ENCODE measurements at regions not wholly inside any gene's neighbourhood (a gene's known extent, or its start where the extent isn't known, plus 50 kb on each side); places are given as distances from the start of the nearest gene placed in this dataset.

DNA sequence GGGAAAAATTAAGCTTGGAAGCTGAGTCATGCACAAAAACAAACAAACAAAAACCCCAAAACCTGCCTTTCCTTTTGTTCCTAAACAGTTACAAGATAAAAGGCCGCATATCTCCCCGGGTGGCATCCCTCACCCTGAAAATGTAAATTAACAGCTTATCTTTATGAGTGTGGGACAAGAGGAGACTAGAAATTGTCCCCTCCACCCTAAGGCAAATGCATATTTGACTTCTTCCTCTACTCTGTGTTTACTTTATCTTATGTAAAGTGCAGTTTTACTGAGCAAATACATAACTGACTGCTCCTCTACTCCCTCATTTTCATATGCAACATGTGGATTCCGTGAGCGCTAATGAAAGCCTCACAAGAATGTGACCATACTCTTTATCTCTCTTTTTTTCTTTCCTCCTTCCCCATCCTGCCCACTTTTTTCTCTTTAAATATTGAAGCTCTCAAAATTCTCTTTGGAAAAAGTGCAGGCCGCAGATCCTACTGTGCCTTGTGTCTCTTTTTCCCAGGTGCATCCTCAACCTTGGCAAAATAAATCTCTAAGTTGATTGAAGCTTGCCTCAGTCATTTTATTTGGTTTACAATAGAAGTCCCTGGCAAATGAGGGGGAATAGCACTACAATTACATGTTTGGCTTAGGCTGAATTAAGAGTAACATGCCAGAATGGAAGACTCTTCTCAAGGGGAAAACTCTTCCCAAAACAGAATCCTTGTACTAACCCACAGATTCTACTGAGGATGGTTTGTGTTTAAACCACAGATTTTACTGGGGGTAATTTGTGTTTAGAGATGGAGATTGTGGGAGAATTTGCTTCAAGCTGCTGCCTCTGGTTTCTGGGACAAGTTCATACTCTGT, 72.7 kb upstream of the WDR72 start:
- Histone ChIP-seq H3K4me1 (ENCODE audit: control insufficient read depth, insufficient read depth, low read length) (peaks cover 7% of the 10 kb centered on the region), H3K9me3 (ENCODE audit: control insufficient read depth, low read length) (peaks cover 32% of the 10 kb centered on the region), H3K36me3 (ENCODE audit: control insufficient read depth, insufficient read depth, low read length) (peaks cover 11% of the 10 kb centered on the region), H3K9ac (ENCODE audit: extremely low read depth, low read length, poor library complexity, severe bottlenecking) (no peak overlapping the region), H3K27ac (ENCODE audit: low read depth, low read length) (no peak overlapping the region), H3K27me3 (ENCODE audit: control insufficient read depth, insufficient read depth, low read length, poor library complexity, severe bottlenecking) (no peaks in the 10 kb centered on the region), H3K4me3 (ENCODE audit: low read length) (peak overlapping the region; percentile 21)
- Mint-ChIP-seq H3K27me3 (ENCODE audit: insufficient read depth) (no peaks in the 10 kb centered on the region), H3K4me3 (no peak overlapping the region), H3K9me3 (peaks cover 23% of the 10 kb centered on the region), H3K36me3 (ENCODE audit: low read depth) (peaks cover 26% of the 10 kb centered on the region), H3K4me1 (peaks cover 44% of the 10 kb centered on the region), H3K27ac (peak overlapping the region; percentile 72)
- TF ChIP-seq, protein P1, sequence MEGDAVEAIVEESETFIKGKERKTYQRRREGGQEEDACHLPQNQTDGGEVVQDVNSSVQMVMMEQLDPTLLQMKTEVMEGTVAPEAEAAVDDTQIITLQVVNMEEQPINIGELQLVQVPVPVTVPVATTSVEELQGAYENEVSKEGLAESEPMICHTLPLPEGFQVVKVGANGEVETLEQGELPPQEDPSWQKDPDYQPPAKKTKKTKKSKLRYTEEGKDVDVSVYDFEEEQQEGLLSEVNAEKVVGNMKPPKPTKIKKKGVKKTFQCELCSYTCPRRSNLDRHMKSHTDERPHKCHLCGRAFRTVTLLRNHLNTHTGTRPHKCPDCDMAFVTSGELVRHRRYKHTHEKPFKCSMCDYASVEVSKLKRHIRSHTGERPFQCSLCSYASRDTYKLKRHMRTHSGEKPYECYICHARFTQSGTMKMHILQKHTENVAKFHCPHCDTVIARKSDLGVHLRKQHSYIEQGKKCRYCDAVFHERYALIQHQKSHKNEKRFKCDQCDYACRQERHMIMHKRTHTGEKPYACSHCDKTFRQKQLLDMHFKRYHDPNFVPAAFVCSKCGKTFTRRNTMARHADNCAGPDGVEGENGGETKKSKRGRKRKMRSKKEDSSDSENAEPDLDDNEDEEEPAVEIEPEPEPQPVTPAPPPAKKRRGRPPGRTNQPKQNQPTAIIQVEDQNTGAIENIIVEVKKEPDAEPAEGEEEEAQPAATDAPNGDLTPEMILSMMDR (conservative IDR thresholded peaks at IDR 0.05) = no peak
- WGBS, 2 experiments (ENCODE audit: insufficient coverage in 1 of 2, insufficient read length in 1 of 2) = 45 to 68% methylated on average over 3 to 5 of the region's 5 CpGs
- peak; percentile 57 for DNase-seq

DNA sequence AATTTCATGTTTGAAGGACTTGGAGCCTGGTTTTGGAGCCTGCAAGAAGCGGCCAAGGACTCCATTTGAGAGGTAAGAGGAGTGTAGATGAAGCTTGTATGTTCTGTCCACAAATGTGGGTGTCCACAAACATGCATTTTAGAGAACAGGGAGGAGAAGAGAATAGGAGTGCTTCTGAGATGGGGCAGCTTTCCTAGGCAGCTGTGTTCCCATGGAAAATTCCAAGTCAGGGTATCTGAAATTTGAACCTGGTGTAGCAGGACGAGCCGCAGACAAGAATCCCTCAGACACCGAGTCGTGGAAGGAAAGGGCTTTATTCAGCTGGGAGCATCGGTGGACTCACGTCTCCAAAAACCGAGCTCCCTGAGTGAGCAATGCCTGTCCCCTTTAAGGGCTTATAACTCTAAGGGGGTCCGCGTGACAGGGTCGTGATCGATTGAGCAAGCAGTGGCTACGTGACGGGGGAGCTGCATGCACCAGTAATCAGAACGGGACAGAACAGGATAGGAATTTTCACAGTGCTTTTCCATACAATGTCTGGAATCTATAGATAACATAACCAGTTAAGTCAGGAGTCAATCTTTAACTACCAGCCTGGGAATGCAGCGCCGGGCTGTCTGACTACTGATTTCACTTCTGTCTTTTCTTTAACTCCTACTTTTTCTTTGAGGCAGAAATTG, 71.4 kb upstream of the WDR72 start:
- H3K36me3 Mint-ChIP-seq (ENCODE audit: low read depth) = peaks cover 34% of the 10 kb centered on the region
- Histone ChIP-seq H3K9me3 (ENCODE audit: control insufficient read depth, low read length) (peaks cover 34% of the 10 kb centered on the region), H3K27ac (ENCODE audit: low read depth, low read length) (no peak overlapping the region), H3K4me1 (ENCODE audit: control insufficient read depth, insufficient read depth, low read length) (peaks cover 5% of the 10 kb centered on the region), H3K27me3 (ENCODE audit: control insufficient read depth, insufficient read depth, low read length, poor library complexity, severe bottlenecking) (no peaks in the 10 kb centered on the region), H3K36me3 (ENCODE audit: control insufficient read depth, insufficient read depth, low read length) (peaks cover 11% of the 10 kb centered on the region), H3K9ac (ENCODE audit: extremely low read depth, low read length, poor library complexity, severe bottlenecking) (no peak overlapping the region), H3K4me3 (ENCODE audit: low read length) (peak overlapping the region; percentile 60)
- TF ChIP-seq, protein P1 (conservative IDR thresholded peaks at IDR 0.05) = no peak
- H3K4me3 Mint-ChIP-seq = peak overlapping the region; percentile 10
- DNase-seq = peak; percentile 54
- 87 to 96% methylated on average over 10 to 17 of the region's 17 CpGs for WGBS, 2 experiments (ENCODE audit: insufficient coverage in 1 of 2, insufficient read length in 1 of 2)
- peaks cover 27% of the 10 kb centered on the region for H3K9me3 Mint-ChIP-seq
- peak overlapping the region; percentile 86 for H3K27ac Mint-ChIP-seq
- H3K27me3 Mint-ChIP-seq (ENCODE audit: insufficient read depth) = no peaks in the 10 kb centered on the region
- peaks cover 33% of the 10 kb centered on the region for H3K4me1 Mint-ChIP-seq

DNA sequence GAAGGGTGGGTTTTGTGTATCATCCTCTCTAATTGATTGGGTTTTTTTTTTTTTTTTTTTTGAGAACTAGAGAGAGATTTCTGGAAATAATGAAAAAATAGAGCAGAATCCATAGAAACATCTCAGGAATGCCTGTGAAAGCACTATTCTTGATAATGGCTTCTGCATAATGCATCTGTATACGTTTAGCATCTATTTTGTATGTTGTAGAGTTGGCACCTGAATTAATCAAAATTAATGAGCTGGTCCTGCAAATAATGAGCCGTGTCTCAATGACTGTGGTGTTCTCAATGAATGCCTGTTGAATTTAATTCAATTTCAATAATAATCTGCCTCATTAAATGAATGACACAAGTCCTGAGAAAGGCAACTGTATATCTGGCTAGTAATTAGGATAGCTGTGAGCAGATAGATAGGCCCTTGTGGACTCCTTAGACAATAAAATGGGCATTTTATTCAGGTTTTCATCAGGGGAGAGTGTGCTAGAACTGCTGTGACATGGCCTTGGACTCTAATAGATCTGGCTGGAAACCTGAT, 70.5 kb upstream of the WDR72 start:
- TF ChIP-seq, protein P1 (conservative IDR thresholded peaks at IDR 0.05) = no peak
- peak overlapping the region; percentile 60 for H3K4me3 ChIP-seq (ENCODE audit: low read length)
- Mint-ChIP-seq H3K4me3 (no peak overlapping the region), H3K9me3 (peaks cover 32% of the 10 kb centered on the region), H3K36me3 (ENCODE audit: low read depth) (peaks cover 35% of the 10 kb centered on the region), H3K27me3 (ENCODE audit: insufficient read depth) (no peaks in the 10 kb centered on the region), H3K27ac (no peak overlapping the region), H3K4me1 (peaks cover 28% of the 10 kb centered on the region)
- peaks cover 5% of the 10 kb centered on the region for H3K4me1 ChIP-seq (ENCODE audit: control insufficient read depth, insufficient read depth, low read length)
- peaks cover 11% of the 10 kb centered on the region for H3K36me3 ChIP-seq (ENCODE audit: control insufficient read depth, insufficient read depth, low read length)
- WGBS, 2 experiments (ENCODE audit: insufficient coverage in 1 of 2, insufficient read length in 1 of 2) = 93 to 100% methylated on average over 1 to 2 of the region's 2 CpGs
- H3K9ac ChIP-seq (ENCODE audit: extremely low read depth, low read length, poor library complexity, severe bottlenecking) = no peak overlapping the region
- H3K27ac ChIP-seq (ENCODE audit: low read depth, low read length) = no peak overlapping the region
- H3K9me3 ChIP-seq (ENCODE audit: control insufficient read depth, low read length) = peaks cover 42% of the 10 kb centered on the region
- DNase-seq = no peak
- H3K27me3 ChIP-seq (ENCODE audit: control insufficient read depth, insufficient read depth, low read length, poor library complexity, severe bottlenecking) = no peaks in the 10 kb centered on the region
